GM12878 (cell line): ENCODE measurements at regions not wholly inside any gene's neighbourhood (a gene's known extent, or its start where the extent isn't known, plus 50 kb on each side); places are given as distances from the start of the nearest gene placed in this dataset.

Experiments
- ATAC-seq: fragments of 200-7000 bp; cut with Tn5 transposase; 3 replicates; pipeline ENCODE4 v1.9.1; 2020; ENCODE audit warnings: mild to moderate bottlenecking, moderate library complexity
- BruUV-seq: library from RNA; stranded (reverse); fragments of 400-500 nt; replicated peaks from 2 replicates; lab custom pipeline; 2021; lab: Mats Ljungman, UMichigan
- CTCF ChIA-PET: fragments of 300-600 bp; sonication (Branson Sonifier 250); formaldehyde crosslinking; extraction: SDS; loops from one replicate; lab custom pipeline; 2021; ENCODE audit warnings: inconsistent platforms; lab: Yijun Ruan, JAX
- POLR2A ChIA-PET: fragments of 350-600 bp; formaldehyde crosslinking; extraction: SDS; loops from one replicate; lab custom pipeline; 2021; ENCODE audit warnings: inconsistent platforms; lab: Charles Lee
- RAD21 ChIA-PET: fragments of 300-600 bp; sonication (Branson Sonifier 250); formaldehyde crosslinking; loops from one replicate; lab custom pipeline; 2023; ENCODE audit warnings: antibody characterized with exemption; ENCODE audit not compliant: unreplicated experiment; lab: Charles Lee
- SMC1A ChIA-PET: fragments of 300-600 bp; sonication (Branson Sonifier 250); formaldehyde crosslinking; loops from one replicate; lab custom pipeline; 2023; ENCODE audit not compliant: unreplicated experiment, uncharacterized antibody; lab: Charles Lee
- DNase-seq: peaks from one replicate; pipeline ENCODE4 v3.0.0-alpha.2; 2011; ENCODE audit warnings: low read depth, low spot score
- FAIRE-seq: peaks from 3 replicates; lab custom pipeline; 2011; peaks lifted over from hg19 to GRCh38; lab: Jason Lieb, UNC
- H2AFZ ChIP-seq: 2 replicates; pipeline ENCODE4 v1.6.0; 2011; ENCODE audit warnings: low read depth, low read length, control low read depth; ENCODE audit not compliant: control insufficient read depth
- H3K27ac ChIP-seq: 2 replicates; pipeline ENCODE4 v1.5.1; 2011; ENCODE audit warnings: control low read depth; ENCODE audit not compliant: control insufficient read depth, insufficient read depth
- H3K27me3 ChIP-seq, 2 experiments: replicated peaks in 1 of 2; 2 replicates each; pipeline versions ENCODE4 v1.6.0 to v1.6.1; 2011; ENCODE audit warnings: low read length in 1 of 2; ENCODE audit not compliant: control insufficient read depth in 2 of 2, insufficient read depth in 2 of 2
- H3K36me3 ChIP-seq, 2 experiments: 2 replicates each; pipeline ENCODE4 v1.5.1; 2011; ENCODE audit warnings: low read length in 1 of 2; ENCODE audit not compliant: control insufficient read depth in 2 of 2, insufficient read depth in 2 of 2
- H3K4me1 ChIP-seq: 2 replicates; pipeline ENCODE4 v1.6.1; 2011; ENCODE audit warnings: mild to moderate bottlenecking, low read length, moderate library complexity, mixed read lengths; ENCODE audit not compliant: control insufficient read depth, insufficient read depth
- H3K4me2 ChIP-seq: 2 replicates; pipeline ENCODE4 v1.6.0; 2011; ENCODE audit warnings: control low read depth; ENCODE audit not compliant: control insufficient read depth, insufficient read depth
- H3K4me3 ChIP-seq: fragments of 200-600 bp; sonication (generic); 2 replicates; pipeline ENCODE4 v1.5.1; 2016
- H3K79me2 ChIP-seq: 2 replicates; pipeline ENCODE4 v1.6.0; 2011; ENCODE audit warnings: low read length; ENCODE audit not compliant: control insufficient read depth, insufficient read depth
- H3K9ac ChIP-seq: 2 replicates; pipeline ENCODE4 v1.8.0; 2011; ENCODE audit warnings: low read length, control low read depth, mixed read lengths; ENCODE audit not compliant: control insufficient read depth, insufficient read depth
- H3K9me3 ChIP-seq: replicated peaks from 3 replicates; pipeline ENCODE4 v1.5.1; 2011; ENCODE audit warnings: mild to moderate bottlenecking, low read length; ENCODE audit not compliant: control insufficient read depth, insufficient read depth
- H4K20me1 ChIP-seq: 2 replicates; pipeline ENCODE4 v1.6.0; 2011; ENCODE audit not compliant: control insufficient read depth, insufficient read depth
- CBFB ChIP-seq: IDR thresholded peaks from 2 replicates; pipeline ENCODE4 v1.6.1; 2016; ENCODE audit warnings: antibody characterized with exemption, low read depth
- GABPA ChIP-seq: IDR thresholded peaks from 2 replicates; pipeline ENCODE4 v1.6.1; 2014; ENCODE audit warnings: antibody characterized with exemption, low read depth, mild to moderate bottlenecking, inconsistent platforms
- IRF3 ChIP-seq: fragments of 450-650 bp; IDR thresholded peaks from 2 replicates; pipeline ENCODE4 v1.6.1; 2014; ENCODE audit warnings: mild to moderate bottlenecking
- KDM1A ChIP-seq: fragments of 200-600 bp; sonication (generic); IDR thresholded peaks from 2 replicates; pipeline ENCODE4 v1.6.1; 2016; ENCODE audit warnings: borderline replicate concordance
- LARP7 ChIP-seq: fragments of 450-650 bp; IDR thresholded peaks from 2 replicates; pipeline ENCODE4 v1.6.1; 2017; ENCODE audit warnings: mild to moderate bottlenecking
- PML ChIP-seq: IDR thresholded peaks from 2 replicates; pipeline ENCODE4 v1.6.1; 2012; ENCODE audit warnings: low read length, inconsistent platforms
- RAD21 ChIP-seq: IDR thresholded peaks from 2 replicates; pipeline ENCODE4 v1.6.1; 2011; ENCODE audit warnings: mild to moderate bottlenecking, low read depth, low read length, moderate library complexity; ENCODE audit not compliant: insufficient read depth
- RELA ChIP-seq: fragments of 450-650 bp; IDR thresholded peaks from 2 replicates; pipeline ENCODE4 v1.8.0; 2014; ENCODE audit warnings: borderline replicate concordance; ENCODE audit not compliant: partially characterized antibody
- SKIL ChIP-seq: fragments of 450-650 bp; IDR thresholded peaks from 2 replicates; pipeline ENCODE4 v1.6.1; 2017; ENCODE audit warnings: mild to moderate bottlenecking, low read depth, inconsistent platforms; ENCODE audit not compliant: poor library complexity, severe bottlenecking
- in situ Hi-C: fragments of 300-500 bp; cut with MboI; formaldehyde crosslinking; loops from 9 replicates; pipeline ENCODE4 v1.14.3; 2018; ENCODE audit warnings: mixed read lengths
- intact Hi-C: fragments of 100-400 bp; cut with micrococcal nuclease; formaldehyde crosslinking; loops from one replicate; pipeline ENCODE4 v1.14.2; 2022; ENCODE audit not compliant: unreplicated experiment
- TF ChIP-seq, protein P1 (sequence below): fragments of 450-650 bp; formaldehyde crosslinking; IDR thresholded peaks from 2 replicates; pipeline ENCODE4 v1.4.0; 2022; ENCODE audit warnings: mild to moderate bottlenecking, moderate library complexity

DNA sequence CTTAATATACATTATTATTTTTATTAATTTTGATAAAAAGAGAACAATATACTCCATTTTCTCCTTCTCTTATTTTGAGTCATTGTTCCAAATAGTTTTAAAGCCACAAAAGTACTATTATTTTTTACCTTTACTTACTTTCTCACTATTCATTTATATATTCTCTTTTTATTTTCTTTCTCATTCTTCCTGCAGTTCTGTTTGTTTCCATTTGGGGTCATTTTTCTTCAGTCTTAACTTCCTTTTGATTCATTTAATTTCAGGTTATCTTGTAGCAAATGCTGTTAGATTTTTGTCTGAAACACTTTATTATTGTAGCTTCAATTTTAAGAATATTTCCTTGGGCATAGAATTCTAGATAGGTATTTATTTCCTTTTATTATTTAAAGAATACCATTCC is 438.6 kb upstream of the EPHA5 start:
- Histone ChIP-seq H3K4me1 (no peaks in the 10 kb centered on the region), H4K20me1 (no peaks in the 10 kb centered on the region), H3K79me2 (no peaks in the 10 kb centered on the region), H2AFZ (no peak overlapping the region), H3K27me3 (no peaks in the 10 kb centered on the region), H3K9me3 (no peaks in the 10 kb centered on the region), H3K27ac (no peak overlapping the region), H3K9ac (no peak overlapping the region), H3K36me3 (no peaks in the 10 kb centered on the region), H3K4me3 (no peak overlapping the region), H3K4me2 (no peak overlapping the region)
- RAD21 ChIA-PET, result no interaction called here
- no TSS peak for BruUV-seq
- intact Hi-C loops, result no loop called here
- CTCF ChIA-PET, result no interaction called here
- no peak for FAIRE-seq
- POLR2A ChIA-PET, result no interaction called here
- TF ChIP-seq KDM1A (no peak), SKIL (no peak), LARP7 (no peak), IRF3 (no peak), RAD21 (no peak), CBFB (no peak), PML (no peak), GABPA (no peak), RELA (no peak)
- TF ChIP-seq, protein P1, sequence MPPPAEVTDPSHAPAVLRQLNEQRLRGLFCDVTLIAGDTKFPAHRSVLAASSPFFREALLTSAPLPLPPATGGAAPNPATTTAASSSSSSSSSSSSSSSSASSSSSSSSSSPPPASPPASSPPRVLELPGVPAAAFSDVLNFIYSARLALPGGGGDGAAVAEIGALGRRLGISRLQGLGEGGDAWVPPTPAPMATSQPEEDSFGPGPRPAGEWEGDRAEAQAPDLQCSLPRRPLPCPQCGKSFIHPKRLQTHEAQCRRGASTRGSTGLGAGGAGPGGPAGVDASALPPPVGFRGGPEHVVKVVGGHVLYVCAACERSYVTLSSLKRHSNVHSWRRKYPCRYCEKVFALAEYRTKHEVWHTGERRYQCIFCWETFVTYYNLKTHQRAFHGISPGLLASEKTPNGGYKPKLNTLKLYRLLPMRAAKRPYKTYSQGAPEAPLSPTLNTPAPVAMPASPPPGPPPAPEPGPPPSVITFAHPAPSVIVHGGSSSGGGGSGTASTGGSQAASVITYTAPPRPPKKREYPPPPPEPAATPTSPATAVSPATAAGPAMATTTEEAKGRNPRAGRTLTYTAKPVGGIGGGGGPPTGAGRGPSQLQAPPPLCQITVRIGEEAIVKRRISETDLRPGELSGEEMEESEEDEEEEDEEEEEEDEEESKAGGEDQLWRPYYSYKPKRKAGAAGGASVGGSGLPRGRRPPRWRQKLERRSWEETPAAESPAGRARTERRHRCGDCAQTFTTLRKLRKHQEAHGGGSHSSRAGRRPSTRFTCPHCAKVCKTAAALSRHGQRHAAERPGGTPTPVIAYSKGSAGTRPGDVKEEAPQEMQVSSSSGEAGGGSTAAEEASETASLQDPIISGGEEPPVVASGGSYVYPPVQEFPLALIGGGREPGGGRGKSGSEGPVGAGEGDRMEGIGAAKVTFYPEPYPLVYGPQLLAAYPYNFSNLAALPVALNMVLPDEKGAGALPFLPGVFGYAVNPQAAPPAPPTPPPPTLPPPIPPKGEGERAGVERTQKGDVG (CRISPR knock-in tag), result no peak
- in situ Hi-C loops, result no loop called here
- ATAC-seq, result no peak
- SMC1A ChIA-PET, result no interaction called here
- no peak for DNase-seq
